Heart left ventricle (tissue), 16 donors: ENCODE measurements at regions not wholly inside any gene's neighbourhood (a gene's known extent, or its start where the extent isn't known, plus 50 kb on each side); places are given as distances from the start of the nearest gene placed in this dataset.

Experiments used
- ATAC-seq, 4 donors: fragments of 200-7000 bp; cut with Tn5 transposase; one replicate each; pipeline ENCODE4 v1.9.1; 2020 to 2022; ENCODE audit warnings: moderate library complexity in 4 of 4, mild to moderate bottlenecking in 3 of 4, moderate number of reproducible peaks in 1 of 4
- DNase-seq, 5 donors: peaks; one replicate each; pipeline ENCODE4 v3.0.0-alpha.2; 2020
- H3K27ac ChIP-seq, 12 donors: fragments of 200-600 bp; sonication (generic) in 4 of 12; one replicate each; pipeline versions ENCODE4 v1.5.0 to v1.8.0; 2016 to 2022; ENCODE audit warnings: mild to moderate bottlenecking in 2 of 12
- H3K27me3 ChIP-seq, 9 donors: fragments of 200-600 bp; sonication (generic) in 2 of 9; one replicate each; pipeline versions ENCODE4 v1.5.1 to v1.8.0; 2016 to 2022; ENCODE audit warnings: mild to moderate bottlenecking in 3 of 9
- H3K36me3 ChIP-seq, 9 donors: fragments of 200-600 bp; sonication (generic) in 2 of 9; one replicate each; pipeline versions ENCODE4 v1.5.0 to v1.8.0; 2018 to 2022; ENCODE audit warnings: mild to moderate bottlenecking in 2 of 9
- H3K4me1 ChIP-seq, 12 donors: fragments of 200-600 bp; sonication (generic) in 4 of 12; one replicate each; pipeline versions ENCODE4 v1.5.0 to v1.8.0; 2016 to 2022; ENCODE audit warnings: mild to moderate bottlenecking in 3 of 12
- H3K4me3 ChIP-seq, 12 donors: fragments of 200-600 bp; sonication (generic) in 4 of 12; one replicate each; pipeline versions ENCODE4 v1.5.0 to v1.8.0; 2017 to 2022; ENCODE audit warnings: mild to moderate bottlenecking in 9 of 12, moderate library complexity in 4 of 12
- H3K9me3 ChIP-seq, 12 donors: fragments of 200-600 bp; sonication (generic) in 4 of 12; one replicate each; pipeline versions ENCODE4 v1.5.0 to v1.8.0; 2016 to 2022; ENCODE audit warnings: mild to moderate bottlenecking in 1 of 12
- CTCF ChIP-seq, 12 donors: fragments of 200-600 bp; sonication (generic) in 4 of 12; IDR thresholded peaks; one replicate each; pipeline versions ENCODE4 v1.5.0 to v1.8.0; 2018 to 2022; ENCODE audit warnings: antibody characterized with exemption in 12 of 12, mild to moderate bottlenecking in 5 of 12
- POLR2A ChIP-seq, 2 donors: fragments of 450-650 bp; IDR thresholded peaks; one replicate each; pipeline ENCODE4 v1.6.1; 2017; ENCODE audit warnings: antibody characterized with exemption in 2 of 2, mild to moderate bottlenecking in 2 of 2, moderate library complexity in 2 of 2
- WGBS, 4 donors: extraction: QIAGEN DNeasy Blood & Tissue Kit in 2 of 4; methylation state at CpG; one replicate each; pipeline versions ENCODE4 v1.1.5 to v1.1.7; 2013 to 2018; 5-methylcytosine and 5-hydroxymethylcytosine counted together
- intact Hi-C, 10 donors: fragments of 100-400 bp; cut with DNase I; formaldehyde crosslinking; loops; one replicate each; pipeline versions ENCODE4 v1.11.1 to v1.14.2; 2022
- donor health status: ischemic (EF 13 %, LVEDD 7.1; RV severe dilation, severe dysfunction).
- donor health status: healthy with polysubstance abuse.
- donor health status: DM: no; HTN: yes; CAD: no.
- donor health status: DM: no; HTN: no; CAD: no.
- donor health status: ischemic (EF 25% LVEDD 6.9; RV normal size, moderate dysfunction).
- donor health status: ischemic (EF 25% LVEDD 5.7; RV mildly dilated, moderate dysfunction).
- donor health status: healthy.
- donor health status: DM: yes; HTN: yes; CAD: no.
- donor health status: ischemic (EF 35%, LVEDD 5.7; RV mildly dilated, moderate dysfunction).
- donor health status: nonischemic (EF 11% LVEDD 7.7; RV severe dilation, severe dysfunction).
- donor health status: DM: yes; HTN: yes; CAD: no.
- donor health status: PGD.
- donor health status: ischemic (EF 29% LVEDD 5.4; RV normal size, mild dysfunction).
- donor health status: nonischemic (EF 23%, LVEDD 6.1; RV moderate dilation, normal function).

GRCh38 chr4:186889876-186890643 is 166.4 kb upstream of the FAT1 start:
- WGBS, 4 donors: 82 to 94% (median 93%) methylated on average over 13 to 46 of the region's 46 CpGs
- H3K9me3 ChIP-seq: no peaks in the 10 kb centered on the region
- H3K27me3 ChIP-seq: no peaks in the 10 kb centered on the region
- no peaks in the 10 kb centered on the region for H3K4me1 ChIP-seq
- intact Hi-C loops: no loop called here
- H3K27ac ChIP-seq: no peak overlapping the region
- H3K36me3 ChIP-seq: no peaks in the 10 kb centered on the region
- no peak for DNase-seq
- H3K4me3 ChIP-seq: no peak overlapping the region
- ATAC-seq: no peak
- no peak for TF ChIP-seq CTCF (IDR thresholded peaks at IDR 0.05)
- no peak for TF ChIP-seq POLR2A (IDR thresholded peaks at IDR 0.05)

GRCh38 chr4:186891859-186892486 is 168.3 kb upstream of the FAT1 start:
- Histone ChIP-seq H3K4me1 (no peaks in the 10 kb centered on the region), H3K9me3 (peaks cover 0 to 4% (median 0%) of the 10 kb centered on the region in 12 donors), H3K27ac (no peak overlapping the region), H3K36me3 (no peaks in the 10 kb centered on the region), H3K27me3 (no peaks in the 10 kb centered on the region), H3K4me3 (no peak overlapping the region)
- intact Hi-C loops: no loop called here
- peak in 1 of 5 donors; percentile 10 for DNase-seq
- 71 to 86% (median 77%) methylated on average over 12 of the region's 12 CpGs for WGBS, 4 donors
- no peak for TF ChIP-seq POLR2A (IDR thresholded peaks at IDR 0.05)
- TF ChIP-seq CTCF (IDR thresholded peaks at IDR 0.05): no peak
- ATAC-seq: no peak

GRCh38 chr4:186898367-186898766 is 174.7 kb upstream of the FAT1 start:
- Histone ChIP-seq H3K27ac (no peak overlapping the region), H3K4me3 (no peak overlapping the region), H3K36me3 (no peaks in the 10 kb centered on the region), H3K4me1 (peaks cover 0 to 18% (median 0%) of the 10 kb centered on the region in 12 donors), H3K9me3 (peaks cover 0 to 7% (median 0%) of the 10 kb centered on the region in 12 donors), H3K27me3 (no peaks in the 10 kb centered on the region)
- no peak for DNase-seq
- intact Hi-C loops: no loop called here
- TF ChIP-seq POLR2A (IDR thresholded peaks at IDR 0.05) (no peak), CTCF (IDR thresholded peaks at IDR 0.05) (no peak)
- ATAC-seq: no peak
- WGBS, 4 donors: 93 to 97% (median 96%) methylated on average over 4 of the region's 4 CpGs

- Histone ChIP-seq H3K27me3 (no peaks in the 10 kb centered on the region), H3K36me3 (no peaks in the 10 kb centered on the region), H3K4me3 (no peak overlapping the region), H3K9me3 (peaks cover 0 to 7% (median 0%) of the 10 kb centered on the region in 12 donors), H3K27ac (no peak overlapping the region), H3K4me1 (peaks cover 0 to 27% (median 0%) of the 10 kb centered on the region in 12 donors)
- peak in 1 of 4 donors; percentile 50 for ATAC-seq
- intact Hi-C loops: loop anchor here in 1 of 10 donors (5.0 kb wide), 1 partner anchor 173 kb away; no protein-coding TSS in a partner anchor
- 62 to 71% (median 66%) methylated on average over 9 of the region's 9 CpGs for WGBS, 4 donors
- DNase-seq: no peak
- TF ChIP-seq POLR2A (IDR thresholded peaks at IDR 0.05) (no peak), CTCF (IDR thresholded peaks at IDR 0.05) (no peak)
Observed at GRCh38 chr4:186900232-186900900, 176.7 kb upstream of the FAT1 start.
